Brain microvascular endothelial cell (primary cell): ENCODE measurements at regions not wholly inside any gene's neighbourhood (a gene's known extent, or its start where the extent isn't known, plus 50 kb on each side); places are given as distances from the start of the nearest gene placed in this dataset.

Source experiments
- DNase-seq: peaks from one replicate; pipeline ENCODE4 v3.0.0-alpha.2; 2020
- H3K27ac ChIP-seq: fragments of 250-450 bp; sonication (Bioruptor Pico); 2 replicates; pipeline ENCODE4 v1.5.1; 2020; ENCODE audit warnings: mild to moderate bottlenecking, moderate library complexity
- H3K27me3 ChIP-seq: fragments of 250-450 bp; sonication (Bioruptor Pico); replicated peaks from 2 replicates; pipeline ENCODE4 v1.5.1; 2020; ENCODE audit warnings: mild to moderate bottlenecking
- H3K36me3 ChIP-seq: fragments of 250-450 bp; sonication (Bioruptor Pico); replicated peaks from 2 replicates; pipeline ENCODE4 v1.5.1; 2020; ENCODE audit warnings: mild to moderate bottlenecking
- H3K4me3 ChIP-seq: 2 replicates; pipeline ENCODE4 v1.5.1; 2011; ENCODE audit warnings: low read depth, mild to moderate bottlenecking, control low read depth, low read length, moderate library complexity
- CTCF ChIP-seq: IDR thresholded peaks from 2 replicates; pipeline ENCODE4 v1.5.1; 2011; ENCODE audit warnings: low read depth, mild to moderate bottlenecking, moderate library complexity, low read length, control low read depth, inconsistent platforms; ENCODE audit errors: missing control alignments
- in situ Hi-C: cut with HindIII; loops from 2 replicates; pipeline ENCODE4 v1.10.0; 2017; ENCODE audit warnings: low sequenced_read_pairs, low pct_ligation_motif_present

DNA sequence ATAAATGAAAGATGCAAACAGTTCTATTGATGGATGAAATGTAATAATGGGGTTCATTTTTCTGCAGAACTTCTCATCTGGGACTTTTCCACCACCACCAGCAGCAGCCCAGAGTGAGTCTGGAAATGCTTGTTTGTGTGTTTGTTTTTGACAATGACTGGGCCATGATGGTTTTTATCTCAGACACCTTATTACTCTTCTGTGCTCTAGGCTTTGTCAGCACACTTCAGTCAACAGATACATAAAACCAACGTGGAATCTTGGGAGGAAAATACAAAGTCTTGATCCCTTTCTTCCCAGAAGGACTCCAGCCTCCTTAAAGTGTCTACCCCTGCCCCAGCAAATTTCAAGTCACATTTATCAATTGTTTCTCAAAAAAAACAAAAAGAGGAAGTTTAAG is 134.0 kb downstream of the MREG start:
- Histone ChIP-seq H3K36me3 (no peaks in the 10 kb centered on the region), H3K27me3 (no peaks in the 10 kb centered on the region), H3K4me3 (no peak overlapping the region), H3K27ac (no peak overlapping the region)
- DNase-seq, result no peak
- in situ Hi-C loops, result no loop called here
- TF ChIP-seq CTCF, result no peak

- TF ChIP-seq CTCF, result no peak
- in situ Hi-C loops, result no loop called here
- no peaks in the 10 kb centered on the region for H3K36me3 ChIP-seq
- DNase-seq, result no peak
- no peak overlapping the region for H3K27ac ChIP-seq
- H3K27me3 ChIP-seq, result no peaks in the 10 kb centered on the region
- no peak overlapping the region for H3K4me3 ChIP-seq
Observed at GRCh38 chr2:215878476-215879063, 134.8 kb downstream of the MREG start.

DNA sequence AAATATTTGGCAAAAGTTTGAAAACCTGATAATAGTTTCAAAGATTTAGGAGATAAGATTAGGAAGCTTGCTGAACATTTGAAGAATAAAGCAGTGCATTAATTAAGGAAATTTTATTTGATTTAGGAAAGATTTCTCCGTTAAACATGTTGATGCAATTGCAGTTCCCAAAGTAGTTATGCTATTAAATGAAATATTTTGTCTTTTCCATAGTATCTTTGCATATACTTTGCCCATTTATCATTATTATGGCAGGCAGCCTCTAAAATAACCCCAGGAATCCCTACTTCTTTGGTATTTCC is 136.5 kb downstream of the MREG start:
- TF ChIP-seq CTCF, result no peak
- Histone ChIP-seq H3K27me3 (no peaks in the 10 kb centered on the region), H3K27ac (no peak overlapping the region), H3K36me3 (no peaks in the 10 kb centered on the region), H3K4me3 (no peak overlapping the region)
- in situ Hi-C loops, result no loop called here
- DNase-seq, result no peak

- in situ Hi-C loops, result no loop called here
- DNase-seq, result no peak
- Histone ChIP-seq H3K27me3 (no peaks in the 10 kb centered on the region), H3K27ac (no peak overlapping the region), H3K4me3 (no peak overlapping the region), H3K36me3 (no peaks in the 10 kb centered on the region)
- no peak for TF ChIP-seq CTCF
Observed at GRCh38 chr2:215876139-215876936, 137.0 kb downstream of the MREG start.

DNA sequence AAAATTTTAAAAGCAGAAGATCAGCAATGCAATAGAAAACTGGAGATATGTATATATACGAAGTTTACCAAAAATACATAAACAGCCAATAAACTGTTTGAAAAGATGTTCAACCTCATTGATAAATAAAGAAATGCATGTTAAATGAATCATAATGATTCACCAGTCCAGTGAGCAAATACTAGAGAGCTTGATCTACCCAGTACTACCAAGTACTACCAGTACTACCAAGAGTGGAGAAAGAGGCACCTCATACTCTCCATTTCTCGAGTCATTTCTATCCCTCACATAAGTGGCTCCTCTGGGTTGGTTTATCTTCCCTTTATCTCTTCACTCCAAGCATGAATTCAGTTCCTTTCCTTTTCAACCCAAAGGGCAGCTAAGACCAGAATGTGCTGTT is 138.9 kb downstream of the MREG start:
- in situ Hi-C loops, result no loop called here
- Histone ChIP-seq H3K36me3 (no peaks in the 10 kb centered on the region), H3K4me3 (no peak overlapping the region), H3K27ac (no peak overlapping the region), H3K27me3 (no peaks in the 10 kb centered on the region)
- DNase-seq, result no peak
- no peak for TF ChIP-seq CTCF

- H3K4me3 ChIP-seq, result no peak overlapping the region
- DNase-seq, result no peak
- H3K27me3 ChIP-seq, result no peaks in the 10 kb centered on the region
- TF ChIP-seq CTCF, result peak; percentile 75
- H3K36me3 ChIP-seq, result no peaks in the 10 kb centered on the region
- no peak overlapping the region for H3K27ac ChIP-seq
- in situ Hi-C loops, result no loop called here
Observed at GRCh38 chr2:215870986-215871385, 142.4 kb downstream of the MREG start.
